ENCODE measurements at regions not wholly inside any gene's neighbourhood (a gene's known extent, or its start where the extent isn't known, plus 50 kb on each side); places are given as distances from the start of the nearest gene placed in this dataset.

DNA sequence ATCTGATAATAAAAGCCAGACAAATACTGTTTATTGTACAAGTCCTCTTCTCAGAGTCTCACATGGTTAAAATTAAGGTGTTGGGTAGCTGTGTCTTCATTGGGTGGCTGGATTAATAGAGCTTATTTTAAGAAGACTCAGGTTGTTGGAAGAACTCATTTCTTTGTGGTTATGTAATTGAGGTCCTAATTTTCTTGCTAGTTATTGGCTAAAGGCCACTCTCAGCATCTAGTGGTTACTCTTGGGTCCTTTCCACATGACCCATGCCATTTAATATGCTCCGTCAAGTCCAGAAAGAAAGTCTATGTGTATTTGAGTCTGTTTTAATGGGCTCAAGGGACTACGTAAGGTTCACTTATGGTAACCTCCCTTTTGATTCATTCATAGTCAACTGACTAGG, 1668.6 kb upstream of the AGA start (continued):
- TF ChIP-seq, protein P1, sequence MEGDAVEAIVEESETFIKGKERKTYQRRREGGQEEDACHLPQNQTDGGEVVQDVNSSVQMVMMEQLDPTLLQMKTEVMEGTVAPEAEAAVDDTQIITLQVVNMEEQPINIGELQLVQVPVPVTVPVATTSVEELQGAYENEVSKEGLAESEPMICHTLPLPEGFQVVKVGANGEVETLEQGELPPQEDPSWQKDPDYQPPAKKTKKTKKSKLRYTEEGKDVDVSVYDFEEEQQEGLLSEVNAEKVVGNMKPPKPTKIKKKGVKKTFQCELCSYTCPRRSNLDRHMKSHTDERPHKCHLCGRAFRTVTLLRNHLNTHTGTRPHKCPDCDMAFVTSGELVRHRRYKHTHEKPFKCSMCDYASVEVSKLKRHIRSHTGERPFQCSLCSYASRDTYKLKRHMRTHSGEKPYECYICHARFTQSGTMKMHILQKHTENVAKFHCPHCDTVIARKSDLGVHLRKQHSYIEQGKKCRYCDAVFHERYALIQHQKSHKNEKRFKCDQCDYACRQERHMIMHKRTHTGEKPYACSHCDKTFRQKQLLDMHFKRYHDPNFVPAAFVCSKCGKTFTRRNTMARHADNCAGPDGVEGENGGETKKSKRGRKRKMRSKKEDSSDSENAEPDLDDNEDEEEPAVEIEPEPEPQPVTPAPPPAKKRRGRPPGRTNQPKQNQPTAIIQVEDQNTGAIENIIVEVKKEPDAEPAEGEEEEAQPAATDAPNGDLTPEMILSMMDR (IDR thresholded peaks at IDR 0.05 in 2 of 3, conservative IDR thresholded peaks at IDR 0.05 in 1 of 3; ENCODE audit: borderline replicate concordance in 1 of 3, insufficient read depth in 1 of 3, low read depth in 2 of 3, low read length in 2 of 3): no peak
- no peak for TF ChIP-seq POLR2A (IDR thresholded peaks at IDR 0.05; ENCODE audit: borderline replicate concordance, extremely low read depth, insufficient read depth, insufficient read length)
- no peak for TF ChIP-seq EZH2phosphoT487 (IDR thresholded peaks at IDR 0.05; ENCODE audit: borderline replicate concordance)
- TF ChIP-seq SRF (IDR thresholded peaks at IDR 0.05; ENCODE audit: low read depth): no peak
- TF ChIP-seq ZFX (IDR thresholded peaks at IDR 0.05): no peak
- no peak for TF ChIP-seq ZNF274 (IDR thresholded peaks at IDR 0.05; ENCODE audit: low read depth, low read length)

DNA sequence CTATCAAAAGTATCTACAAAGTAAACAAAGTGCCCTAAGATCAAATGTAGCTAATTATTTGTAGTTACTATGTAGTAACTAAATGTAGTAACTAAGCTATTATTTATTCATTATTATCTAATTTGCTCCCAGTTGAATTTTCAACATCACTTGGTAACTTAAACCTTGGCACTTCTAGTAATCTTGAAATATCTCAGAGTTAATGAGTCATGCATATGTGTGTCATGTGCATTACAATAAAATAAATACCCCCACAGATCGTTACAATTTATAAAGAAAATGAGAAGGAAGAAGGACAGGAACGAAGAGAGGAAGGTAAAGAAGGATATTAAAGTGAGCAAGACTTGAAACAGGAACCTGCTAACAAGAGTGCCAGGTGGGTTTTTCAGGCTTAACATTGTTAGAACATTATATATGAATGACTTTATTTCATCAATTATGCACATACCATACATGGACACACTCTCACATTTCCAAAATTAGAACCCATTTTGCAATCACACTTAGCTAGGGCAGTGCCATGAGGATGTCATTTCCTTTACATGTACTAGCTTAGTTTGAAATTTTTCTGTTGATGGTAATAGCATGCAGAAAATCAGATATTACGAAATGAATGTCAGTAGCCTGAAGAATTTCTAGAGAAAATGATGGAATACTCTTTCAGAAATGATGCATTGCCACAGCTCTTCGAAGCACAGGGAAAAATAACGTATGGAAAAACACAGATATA, 1670.4 kb upstream of the AGA start:
- Histone ChIP-seq H3K9me2 (ENCODE audit: insufficient read depth) (no peaks in the 10 kb centered on the region), H3K9me3 (ENCODE audit: control insufficient read depth in 1 of 2, insufficient read depth in 1 of 2, low read depth in 1 of 2, low read length in 2 of 2) (no peaks in the 10 kb centered on the region), H3K4me1 (ENCODE audit: control insufficient read depth in 1 of 2, insufficient read depth in 2 of 2, low read length in 2 of 2) (0 out of 4 replicates have a peak, but pooled peaks cover 0 to 4% of the 10 kb centered on the region in 2 experiments), H3K9ac (ENCODE audit: low read length) (no peak overlapping the region), H3K27me3 (ENCODE audit: insufficient read depth, low read length) (no peaks in the 10 kb centered on the region), H3K4me2 (ENCODE audit: low read length) (no peak overlapping the region), H3K27ac (ENCODE audit: low read depth, low read length) (no peak overlapping the region), H2AFZ (ENCODE audit: low read depth, low read length, poor library complexity, severe bottlenecking) (no peak overlapping the region), H3K4me3 (replicated peaks in 1 of 2; ENCODE audit: low read depth in 1 of 2, low read length in 2 of 2) (no peak overlapping the region), H3K79me2 (ENCODE audit: insufficient read depth, low read length) (no peaks in the 10 kb centered on the region), H3K36me3 (ENCODE audit: control insufficient read depth in 1 of 2, insufficient read depth in 2 of 2, low read length in 2 of 2) (no peaks in the 10 kb centered on the region), H4K20me1 (ENCODE audit: insufficient read depth) (no peaks in the 10 kb centered on the region)
- DNase-seq (ENCODE audit: low read depth, low spot score): no peak
- intact Hi-C loops (cut with micrococcal nuclease): no loop called here
- POLR2A ChIA-PET: no interaction called here
- BruUV-seq (replicated peaks): no TSS peak
- CTCF ChIA-PET: no interaction called here
- RAD21 ChIA-PET (ENCODE audit: low non-redundant PET in 1 of 2, low total read pairs in 2 of 2, uncharacterized antibody in 2 of 2, unreplicated experiment in 2 of 2): no interaction called here
- ATAC-seq: no peak
- TF ChIP-seq YY1 (IDR thresholded peaks at IDR 0.05; ENCODE audit: extremely low read depth, insufficient replicate concordance, low read depth, low read length) (no peak), FOSL1 (IDR thresholded peaks at IDR 0.05; ENCODE audit: low read depth) (no peak), RAD21 (IDR thresholded peaks at IDR 0.05; ENCODE audit: low read depth) (no peak), EZH2 (IDR thresholded peaks at IDR 0.05) (no peak), POLR2AphosphoS5 (IDR thresholded peaks at IDR 0.05; ENCODE audit: low read depth, low read length) (no peak), ZNF274 (IDR thresholded peaks at IDR 0.05; ENCODE audit: low read depth, low read length) (no peak)
- TF ChIP-seq, protein P2, sequence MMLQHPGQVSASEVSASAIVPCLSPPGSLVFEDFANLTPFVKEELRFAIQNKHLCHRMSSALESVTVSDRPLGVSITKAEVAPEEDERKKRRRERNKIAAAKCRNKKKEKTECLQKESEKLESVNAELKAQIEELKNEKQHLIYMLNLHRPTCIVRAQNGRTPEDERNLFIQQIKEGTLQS (IDR thresholded peaks at IDR 0.05): no peak
- TF ChIP-seq, protein P3, sequence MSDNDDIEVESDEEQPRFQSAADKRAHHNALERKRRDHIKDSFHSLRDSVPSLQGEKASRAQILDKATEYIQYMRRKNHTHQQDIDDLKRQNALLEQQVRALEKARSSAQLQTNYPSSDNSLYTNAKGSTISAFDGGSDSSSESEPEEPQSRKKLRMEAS (IDR thresholded peaks at IDR 0.05): no peak
- TF ChIP-seq, protein P1 (IDR thresholded peaks at IDR 0.05 in 2 of 3, conservative IDR thresholded peaks at IDR 0.05 in 1 of 3; ENCODE audit: borderline replicate concordance in 1 of 3, insufficient read depth in 1 of 3, low read depth in 2 of 3, low read length in 2 of 3): no peak

Measured in HCT116 (cell line).